CD14-positive monocyte (primary cell): ENCODE measurements at regions not wholly inside any gene's neighbourhood (a gene's known extent, or its start where the extent isn't known, plus 50 kb on each side); places are given as distances from the start of the nearest gene placed in this dataset.

Source experiments
- DNase-seq, 3 donors: peaks; one replicate each; pipeline ENCODE4 v3.0.0-alpha.2; 2011 to 2022
- H2AFZ ChIP-seq: 2 replicates; pipeline ENCODE4 v1.6.0; 2012; ENCODE audit warnings: mild to moderate bottlenecking, low read depth, low read length, inconsistent platforms; ENCODE audit not compliant: insufficient read depth, poor library complexity, severe bottlenecking
- H3K27ac ChIP-seq, 2 donors: 1 replicate in 1 of 2; 2 replicates in 1 of 2; pipeline ENCODE4 v1.5.1; 2012 to 2013; ENCODE audit warnings: low read length in 2 of 2, control low read depth in 1 of 2, inconsistent platforms in 1 of 2, low read depth in 1 of 2, mild to moderate bottlenecking in 1 of 2
- H3K27me3 ChIP-seq, 2 donors: one replicate each; pipeline versions ENCODE4 v1.6.0 to v1.6.1; 2011 to 2013; ENCODE audit warnings: low read length in 2 of 2; ENCODE audit not compliant: control insufficient read depth in 2 of 2, insufficient read depth in 2 of 2
- H3K36me3 ChIP-seq, 2 donors: replicated peaks in 1 of 2; 1 replicate in 1 of 2; 2 replicates in 1 of 2; pipeline versions ENCODE4 v1.5.1 to v1.6.1; 2012 to 2013; ENCODE audit warnings: low read length in 2 of 2, control low read depth in 1 of 2, inconsistent platforms in 1 of 2, mild to moderate bottlenecking in 1 of 2; ENCODE audit not compliant: insufficient read depth in 2 of 2, control insufficient read depth in 1 of 2
- H3K4me1 ChIP-seq, 2 donors: 1 replicate in 1 of 2; 2 replicates in 1 of 2; pipeline versions ENCODE4 v1.5.1 to v1.6.1; 2012 to 2013; ENCODE audit warnings: low read length in 2 of 2, control low read depth in 1 of 2, inconsistent platforms in 1 of 2, mild to moderate bottlenecking in 1 of 2, moderate library complexity in 1 of 2; ENCODE audit not compliant: insufficient read depth in 2 of 2, control insufficient read depth in 1 of 2
- H3K4me2 ChIP-seq: replicated peaks from 2 replicates; pipeline ENCODE3; 2012; ENCODE audit warnings: low read length, moderate library complexity, mild to moderate bottlenecking; ENCODE audit not compliant: poor library complexity, severe bottlenecking; ENCODE audit errors: extremely low read depth
- H3K4me3 ChIP-seq, 3 experiments: fragments of 200-600 bp in 1 of 3; sonication (generic) in 1 of 3; replicated peaks in 1 of 3; 1 replicate in 2 of 3; 2 replicates in 1 of 3; pipeline ENCODE4 v1.5.1; 2011 to 2013; ENCODE audit warnings: low read length in 3 of 3, mild to moderate bottlenecking in 3 of 3, control low read depth in 2 of 3, low read depth in 2 of 3, inconsistent platforms in 1 of 3, moderate library complexity in 1 of 3
- H3K79me2 ChIP-seq: 2 replicates; pipeline ENCODE4 v1.6.0; 2012; ENCODE audit warnings: mild to moderate bottlenecking, control low read depth, inconsistent platforms, low read length, moderate library complexity; ENCODE audit not compliant: insufficient read depth
- H3K9ac ChIP-seq: 2 replicates; pipeline ENCODE4 v1.6.0; 2017; ENCODE audit warnings: low read length, mild to moderate bottlenecking; ENCODE audit not compliant: insufficient read depth, poor library complexity, severe bottlenecking
- H3K9me3 ChIP-seq, 2 donors: replicated peaks in 1 of 2; 1 replicate in 1 of 2; 2 replicates in 1 of 2; pipeline versions ENCODE4 v1.5.1 to v1.6.1; 2012 to 2013; ENCODE audit warnings: low read length in 2 of 2, control low read depth in 1 of 2; ENCODE audit not compliant: control insufficient read depth in 1 of 2, insufficient read depth in 1 of 2
- H4K20me1 ChIP-seq: 2 replicates; pipeline ENCODE4 v1.6.0; 2012; ENCODE audit warnings: mild to moderate bottlenecking, low read length, control low read depth, moderate library complexity; ENCODE audit not compliant: insufficient read depth
- H3K27ac Mint-ChIP-seq, 7 donors: one replicate each; pipeline ENCODE4 v1.8.0; 2020; ENCODE audit warnings: mild to moderate bottlenecking in 7 of 7, mixed read lengths in 7 of 7, moderate library complexity in 6 of 7, inconsistent platforms in 2 of 7
- H3K27me3 Mint-ChIP-seq, 3 donors: one replicate each; pipeline ENCODE4 v1.8.0; 2021 to 2022; ENCODE audit warnings: low read depth in 3 of 3, mild to moderate bottlenecking in 3 of 3, mixed read lengths in 3 of 3, moderate library complexity in 3 of 3, inconsistent platforms in 1 of 3
- H3K36me3 Mint-ChIP-seq, 2 donors: one replicate each; pipeline ENCODE4 v1.8.0; 2020; ENCODE audit warnings: mixed read lengths in 2 of 2, inconsistent platforms in 1 of 2, mild to moderate bottlenecking in 1 of 2
- H3K4me1 Mint-ChIP-seq: one replicate; pipeline ENCODE4 v1.8.0; 2020; ENCODE audit warnings: mild to moderate bottlenecking, mixed read lengths
- H3K4me3 Mint-ChIP-seq, 2 donors: one replicate each; pipeline ENCODE4 v1.8.0; 2020; ENCODE audit warnings: mild to moderate bottlenecking in 2 of 2, mixed read lengths in 2 of 2, moderate library complexity in 1 of 2
- H3K9me3 Mint-ChIP-seq, 7 donors: one replicate each; pipeline ENCODE4 v1.8.0; 2020 to 2022; ENCODE audit warnings: mixed read lengths in 7 of 7, mild to moderate bottlenecking in 6 of 7, moderate library complexity in 6 of 7, inconsistent platforms in 2 of 7
- CTCF ChIP-seq: fragments of 200-600 bp; IDR thresholded peaks from one replicate; pipeline ENCODE4 v1.8.0; 2022; ENCODE audit warnings: antibody characterized with exemption, mild to moderate bottlenecking
- WGBS: methylation state at CpG from one replicate; pipeline ENCODE4 v1.1.5; 2013; ENCODE audit warnings: missing lambda C conversion rate; ENCODE audit not compliant: insufficient coverage; 5-methylcytosine and 5-hydroxymethylcytosine counted together
- intact Hi-C, 2 donors: fragments of 100-400 bp; cut with micrococcal nuclease; formaldehyde crosslinking; loops; one replicate each; pipeline versions ENCODE4 v1.15.0 to v1.15.1; 2023

- intact Hi-C loops: no loop called here
- TF ChIP-seq CTCF: no peak
- no peak for DNase-seq
Observed at GRCh38 chr19:30094756-30095140, 152.7 kb downstream of the URI1 start.

GRCh38 chr19:30095171-30095570 is 153.1 kb downstream of the URI1 start:
- no peak overlapping the region for H3K4me3 ChIP-seq
- no peaks in the 10 kb centered on the region for H3K79me2 ChIP-seq
- DNase-seq: no peak
- no peaks in the 10 kb centered on the region for H3K36me3 ChIP-seq
- intact Hi-C loops: no loop called here
- no peak for TF ChIP-seq CTCF
- H3K27ac ChIP-seq: no peak overlapping the region
- 88% methylated on average over 1 of the region's 3 CpGs for WGBS
- no peak overlapping the region for H2AFZ ChIP-seq
- H3K4me2 ChIP-seq: no peak overlapping the region
- no peak overlapping the region for H3K9ac ChIP-seq
- no peak overlapping the region for H3K27ac Mint-ChIP-seq
- no peaks in the 10 kb centered on the region for H4K20me1 ChIP-seq
- H3K4me1 ChIP-seq: no peaks in the 10 kb centered on the region
- no peaks in the 10 kb centered on the region for H3K4me1 Mint-ChIP-seq
- no peaks in the 10 kb centered on the region for H3K9me3 ChIP-seq
- H3K27me3 Mint-ChIP-seq: peaks cover 1 to 9% (median 2%) of the 10 kb centered on the region in 3 donors
- H3K36me3 Mint-ChIP-seq: no peaks in the 10 kb centered on the region
- no peak overlapping the region for H3K4me3 Mint-ChIP-seq
- H3K9me3 Mint-ChIP-seq: peaks cover 0 to 3% (median 0%) of the 10 kb centered on the region in 7 donors
- H3K27me3 ChIP-seq: no peaks in the 10 kb centered on the region

More at GRCh38 chr19:30094756-30095140, 152.7 kb downstream of the URI1 start:
- Histone ChIP-seq H3K9me3 (no peaks in the 10 kb centered on the region), H3K9ac (no peak overlapping the region), H3K36me3 (no peaks in the 10 kb centered on the region), H2AFZ (no peak overlapping the region), H3K4me3 (no peak overlapping the region), H4K20me1 (no peaks in the 10 kb centered on the region), H3K27me3 (no peaks in the 10 kb centered on the region), H3K27ac (no peak overlapping the region), H3K4me1 (no peaks in the 10 kb centered on the region), H3K4me2 (no peak overlapping the region), H3K79me2 (no peaks in the 10 kb centered on the region)
- H3K27me3 Mint-ChIP-seq: peaks cover 1 to 9% (median 2%) of the 10 kb centered on the region in 3 donors
- no peaks in the 10 kb centered on the region for H3K36me3 Mint-ChIP-seq
- no peak overlapping the region for H3K4me3 Mint-ChIP-seq
- H3K27ac Mint-ChIP-seq: no peak overlapping the region
- H3K4me1 Mint-ChIP-seq: no peaks in the 10 kb centered on the region
- H3K9me3 Mint-ChIP-seq: no peaks in the 10 kb centered on the region
- 100% methylated on average over 2 of the region's 3 CpGs for WGBS
